Right lung (tissue), 2 donors: ENCODE measurements at regions not wholly inside any gene's neighbourhood (a gene's known extent, or its start where the extent isn't known, plus 50 kb on each side); places are given as distances from the start of the nearest gene placed in this dataset.

Experiments used
- DNase-seq, 2 donors: peaks; one replicate each; pipeline ENCODE4 v3.0.0-alpha.2; 2013

DNA sequence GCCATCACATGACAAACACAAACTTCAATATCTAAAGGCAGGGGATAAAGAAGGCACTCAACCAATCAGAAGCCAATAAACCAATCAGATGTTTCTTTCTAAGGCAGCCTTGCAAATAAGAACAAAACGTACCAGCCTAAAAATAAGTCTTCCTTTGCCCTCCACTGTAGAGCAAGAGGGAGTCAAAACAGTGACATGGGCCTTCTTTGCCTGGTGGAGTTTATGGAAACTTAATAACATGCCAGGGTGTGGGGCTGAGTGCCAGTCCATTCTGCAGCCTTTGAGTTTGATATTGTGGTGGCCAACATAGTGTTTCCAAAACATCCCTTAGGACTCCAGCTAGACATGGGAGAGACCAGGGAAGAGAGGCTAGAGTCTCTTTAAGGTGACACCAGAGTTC is 126.1 kb upstream of the NECTIN1 start:
- DNase-seq, result no peak

DNA sequence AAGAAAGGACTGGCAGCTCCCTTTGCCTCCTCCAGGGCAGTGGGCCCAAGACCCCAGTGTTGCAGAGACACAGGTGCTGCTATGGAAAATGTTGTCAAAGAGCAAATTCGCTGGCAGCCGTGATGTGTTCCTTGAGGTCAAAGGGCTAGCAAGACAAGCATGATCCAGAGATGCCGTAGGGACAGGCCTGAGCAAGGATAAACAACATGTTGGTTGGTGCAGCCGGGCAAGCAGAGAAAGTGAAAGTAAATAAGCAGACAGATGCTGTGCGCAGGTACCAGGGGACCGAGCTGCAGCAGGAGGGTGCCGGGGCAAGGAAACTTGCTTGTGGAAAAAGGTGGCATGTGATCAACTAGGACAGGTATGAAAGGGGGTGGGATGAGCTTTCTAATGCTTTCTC is 125.5 kb upstream of the NECTIN1 start:
- DNase-seq, result no peak

DNA sequence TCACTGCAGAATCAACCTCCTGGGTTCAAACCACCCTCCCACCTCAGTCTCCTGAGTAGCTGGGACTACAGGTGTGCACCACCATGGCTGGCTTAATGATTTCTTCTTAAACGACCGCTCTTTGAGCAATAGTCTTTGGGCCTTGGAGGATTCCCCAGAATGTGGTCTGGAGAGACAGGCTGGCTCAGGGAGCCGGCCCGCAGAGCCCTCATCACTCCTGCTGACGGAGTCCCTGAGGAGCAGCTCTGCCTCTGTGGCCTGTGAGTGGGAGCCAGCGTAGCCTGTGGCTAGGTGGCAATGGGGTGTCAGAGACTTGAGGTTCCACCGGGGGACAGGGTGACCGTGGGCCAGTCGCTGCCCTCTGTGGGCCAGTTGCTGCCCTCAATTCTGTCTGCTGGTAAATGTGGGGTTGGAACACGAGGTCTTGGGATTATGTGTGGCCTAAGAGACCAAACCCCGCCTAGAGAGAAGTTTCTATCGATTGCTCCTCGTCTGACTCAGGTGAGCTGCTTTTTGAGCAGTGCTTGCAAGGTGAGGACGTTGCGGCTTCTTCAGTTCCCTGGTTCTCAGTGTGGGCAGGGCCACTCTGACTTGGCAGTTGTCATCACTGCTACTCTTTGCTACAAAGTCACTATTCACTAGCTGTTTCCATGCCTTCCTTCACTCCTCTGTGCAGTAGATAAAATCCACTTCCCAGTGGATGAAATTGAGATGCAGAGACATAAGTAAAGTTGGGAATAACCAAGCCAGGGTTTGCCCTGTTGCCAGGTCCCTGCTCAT is 124.8 kb upstream of the NECTIN1 start:
- no peak for DNase-seq

DNA sequence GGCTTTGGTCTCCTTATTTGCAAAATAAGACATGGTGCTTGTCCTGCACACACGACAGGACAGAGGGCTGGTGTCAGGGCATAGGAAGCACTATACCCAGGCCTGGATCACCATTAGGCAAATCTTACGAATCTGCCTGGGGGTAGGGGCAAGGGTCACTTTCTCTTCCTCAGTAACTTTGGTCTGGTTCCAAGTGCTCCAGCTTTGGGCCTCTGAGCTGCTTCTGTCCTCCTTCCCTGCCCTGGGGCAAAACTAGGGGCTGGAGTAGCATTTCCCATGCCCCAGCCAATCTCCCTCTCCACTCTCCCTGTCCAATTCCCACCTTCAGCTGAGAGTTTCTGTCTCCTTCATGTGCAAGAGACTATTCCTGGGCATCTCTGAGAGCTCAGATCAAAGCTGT is 123.7 kb upstream of the NECTIN1 start:
- no peak for DNase-seq

DNA sequence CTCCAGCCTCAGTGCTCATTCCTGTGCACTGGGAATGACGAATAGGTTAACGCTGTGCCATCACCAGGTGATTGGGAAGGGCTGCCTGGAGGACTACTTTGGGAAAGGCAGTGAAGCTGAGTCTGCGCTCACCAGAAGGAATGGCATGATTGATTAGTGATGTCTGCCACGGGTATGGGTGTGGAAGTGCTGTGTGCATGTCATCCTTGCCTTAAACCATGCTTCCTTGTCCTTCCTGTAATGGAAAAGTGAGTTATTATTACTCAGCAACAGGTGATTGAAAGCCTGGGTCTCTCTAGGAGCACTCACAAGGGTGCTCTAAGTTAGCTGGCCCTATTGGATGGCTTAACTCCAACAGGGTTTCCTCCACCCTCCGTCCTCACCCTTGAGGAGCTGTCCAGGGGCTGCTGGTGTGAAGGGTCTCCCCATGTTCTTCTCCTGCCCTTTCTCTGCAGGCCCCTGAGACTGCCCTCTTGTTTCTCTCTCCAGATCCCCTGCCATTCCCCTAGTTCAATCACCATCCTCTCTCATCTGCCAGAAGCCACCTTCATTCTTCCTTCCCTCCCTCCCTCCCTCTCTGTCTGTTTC is 121.9 kb upstream of the NECTIN1 start:
- no peak for DNase-seq

DNA sequence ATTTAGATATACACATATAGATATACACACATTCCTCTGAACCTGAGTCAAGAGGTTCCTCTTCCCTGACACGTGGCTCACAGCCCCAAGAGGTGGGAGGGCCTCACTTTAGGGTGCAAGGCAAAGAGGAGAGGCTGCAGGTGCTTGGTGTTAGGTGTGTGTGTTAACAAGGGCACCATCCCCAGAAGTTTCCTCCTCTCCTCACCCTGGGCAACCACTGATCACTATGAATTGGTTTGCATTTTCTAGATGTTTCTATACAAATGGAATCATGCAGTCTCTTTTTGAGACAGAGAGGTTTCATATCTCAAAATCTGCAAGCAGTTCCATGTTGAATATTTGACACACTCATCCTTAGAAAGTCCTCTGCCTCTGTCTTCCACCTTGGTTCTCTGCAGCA is 120.9 kb upstream of the NECTIN1 start:
- DNase-seq, result no peak

DNA sequence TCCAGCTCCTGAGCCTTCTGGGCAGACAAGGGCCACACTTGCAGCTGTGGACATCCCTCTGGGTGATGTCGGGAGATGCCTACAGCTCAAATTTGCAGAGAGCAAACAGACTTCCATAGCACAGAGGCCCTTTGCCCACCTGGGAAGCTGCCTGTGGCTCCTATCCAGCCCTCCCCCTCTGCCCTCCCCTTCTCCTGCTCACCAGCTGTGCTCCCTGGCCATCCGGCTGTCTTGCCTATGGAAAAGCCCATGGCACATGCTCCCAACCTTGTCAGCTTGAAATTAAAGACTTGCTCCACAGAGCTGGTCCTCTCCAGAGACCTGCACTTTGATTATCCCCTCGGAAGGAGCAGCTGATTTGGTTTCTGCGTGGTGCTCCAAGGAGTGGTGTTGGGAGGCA is 118.9 kb upstream of the NECTIN1 start:
- DNase-seq, result no peak

DNA sequence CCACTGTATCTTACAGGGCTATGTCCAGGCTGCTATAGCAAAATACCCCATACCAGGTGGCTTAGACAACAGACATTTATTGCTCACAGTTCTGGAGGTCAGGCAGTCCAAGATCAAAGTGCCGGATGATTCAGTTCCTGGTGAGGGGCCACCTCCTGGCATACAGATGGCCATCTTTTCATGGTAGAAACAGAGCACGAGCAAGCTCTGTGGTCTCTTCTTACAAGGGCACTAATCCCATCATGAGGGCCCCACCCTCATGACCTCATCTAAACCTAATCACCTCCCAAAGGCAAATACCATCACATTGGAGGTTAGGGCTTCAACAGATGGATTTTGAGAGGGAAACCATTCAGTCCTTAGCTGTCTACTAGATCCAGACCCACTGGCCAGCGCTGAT is 117.4 kb upstream of the NECTIN1 start:
- no peak for DNase-seq

DNA sequence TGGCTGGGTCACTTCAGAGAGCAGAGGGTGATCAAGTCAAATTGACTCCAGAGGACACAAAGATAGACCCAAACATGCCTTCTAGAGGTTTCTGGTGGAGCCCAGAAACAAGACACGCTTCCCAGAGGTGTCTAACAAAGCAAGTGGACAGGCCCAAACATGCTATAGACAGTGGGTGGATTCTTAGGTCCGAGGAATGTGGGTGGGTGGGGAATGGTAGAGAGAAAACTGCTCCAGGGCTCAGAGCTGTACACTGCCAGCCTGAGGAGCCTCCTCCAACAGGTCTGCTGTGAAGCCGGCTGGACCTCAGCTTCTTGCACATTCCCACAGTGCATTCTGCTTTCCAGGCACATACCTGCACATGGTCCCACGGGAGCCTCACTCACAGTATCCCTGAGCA is 116.8 kb upstream of the NECTIN1 start:
- DNase-seq, result no peak

DNA sequence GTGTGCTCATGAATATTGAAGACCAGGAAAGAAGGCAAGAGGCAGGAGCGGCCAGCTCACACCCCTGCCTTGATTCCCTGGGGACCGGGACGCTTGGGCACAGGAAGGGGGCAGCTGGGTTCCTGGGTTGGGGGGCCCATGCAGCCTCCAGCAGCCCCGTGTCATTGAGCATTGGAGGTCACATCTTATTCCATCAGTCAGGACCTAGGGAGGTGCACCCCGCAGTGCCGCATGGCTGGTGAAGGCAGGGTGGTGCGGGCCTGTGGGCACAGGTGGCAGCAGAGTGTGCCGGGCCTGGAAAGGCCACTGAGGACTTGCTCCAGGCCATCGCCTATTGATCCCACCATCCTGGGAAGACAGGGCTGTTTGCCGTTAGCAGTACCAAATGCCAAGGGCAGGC is 116.3 kb upstream of the NECTIN1 start:
- no peak for DNase-seq

DNA sequence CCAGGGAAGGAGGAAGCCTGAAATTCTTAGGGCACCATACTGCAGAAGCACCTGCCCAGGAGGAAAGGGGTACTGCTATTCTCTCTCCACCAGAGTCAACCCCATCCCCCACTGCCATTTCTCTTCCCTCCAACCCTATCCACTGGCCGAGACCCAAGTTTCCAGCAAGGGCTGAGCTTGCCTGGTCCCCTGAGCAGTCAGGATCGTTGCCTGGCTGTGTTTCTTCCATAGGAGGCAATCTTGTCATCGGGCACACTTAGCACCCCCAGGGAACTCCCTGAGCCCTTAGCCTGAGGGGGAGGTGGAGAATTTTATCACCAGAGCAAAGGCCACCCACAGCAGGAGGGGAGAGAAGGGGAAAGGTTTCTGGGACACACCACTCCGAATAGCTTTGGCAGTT is 115.8 kb upstream of the NECTIN1 start:
- DNase-seq, result no peak

DNA sequence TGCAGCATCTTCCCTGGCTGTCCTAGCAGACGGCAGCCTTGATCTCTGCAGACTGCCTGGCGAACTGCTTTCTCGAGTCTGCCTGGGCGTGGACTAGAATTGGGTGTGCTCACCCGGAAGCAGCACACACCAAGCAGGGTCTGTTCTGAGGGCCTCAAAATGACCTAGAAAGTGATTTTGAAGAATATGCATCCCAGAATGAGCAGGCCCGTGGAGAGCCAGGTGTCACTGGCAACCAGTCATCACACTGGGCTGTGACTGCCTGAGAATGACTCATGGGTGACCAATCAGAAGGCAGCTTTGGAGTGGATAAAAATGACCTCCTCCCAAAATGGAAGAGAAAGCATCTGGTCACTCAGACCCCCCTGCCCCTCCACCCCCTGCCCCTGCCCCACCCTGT is 114.9 kb upstream of the NECTIN1 start:
- DNase-seq, result no peak

DNA sequence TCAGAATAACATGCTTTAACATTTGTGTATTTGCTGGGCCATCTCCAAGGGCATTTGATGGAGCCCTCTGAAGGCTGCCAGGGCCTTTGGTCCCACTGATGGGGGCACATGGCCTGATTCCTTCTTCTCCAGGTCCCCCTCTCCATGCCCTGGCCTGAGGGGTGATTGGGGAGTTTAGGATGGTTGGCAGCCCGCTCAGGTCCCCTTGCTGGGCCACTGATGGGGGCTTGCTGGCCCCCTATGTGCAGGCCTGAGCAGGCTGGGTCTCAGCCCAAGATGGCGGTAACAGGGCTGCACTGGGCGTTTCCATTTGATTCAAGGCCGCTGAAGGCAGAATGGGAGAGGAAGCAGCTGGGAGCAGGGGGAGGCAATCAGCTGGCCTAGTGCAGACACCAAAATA is 113.7 kb upstream of the NECTIN1 start:
- no peak for DNase-seq

DNA sequence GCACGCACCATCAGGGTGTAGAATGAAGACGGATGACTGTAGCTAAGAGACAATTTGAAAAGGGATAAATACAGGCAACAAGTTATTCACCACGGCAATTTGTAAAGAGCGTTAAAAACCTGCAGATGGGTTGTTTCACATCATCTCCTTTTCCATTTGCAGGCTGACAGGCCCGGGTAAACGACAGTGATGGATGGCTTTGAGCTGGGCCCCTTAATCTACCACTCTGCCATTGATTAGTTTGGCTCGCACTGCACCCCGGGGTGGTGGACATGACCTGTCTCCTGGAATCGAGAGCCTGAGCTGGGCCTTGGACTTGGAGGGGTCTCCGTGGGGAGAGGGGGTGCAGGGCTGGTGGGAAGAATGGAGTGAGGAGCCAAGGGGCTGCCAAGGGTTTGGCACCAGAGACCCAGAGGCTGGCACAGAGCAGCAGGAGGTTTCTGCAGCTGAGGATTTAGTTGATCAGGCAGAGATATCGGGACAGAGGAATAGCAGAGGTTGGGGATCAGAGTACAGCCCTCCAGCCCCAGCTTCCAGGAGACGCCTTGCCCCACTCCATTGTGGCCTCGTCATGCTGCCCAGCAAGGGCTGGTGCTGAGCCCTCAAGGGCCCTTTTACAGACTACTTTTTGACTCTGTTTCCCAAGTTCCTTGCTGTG is 110.6 kb upstream of the NECTIN1 start:
- DNase-seq, result no peak

DNA sequence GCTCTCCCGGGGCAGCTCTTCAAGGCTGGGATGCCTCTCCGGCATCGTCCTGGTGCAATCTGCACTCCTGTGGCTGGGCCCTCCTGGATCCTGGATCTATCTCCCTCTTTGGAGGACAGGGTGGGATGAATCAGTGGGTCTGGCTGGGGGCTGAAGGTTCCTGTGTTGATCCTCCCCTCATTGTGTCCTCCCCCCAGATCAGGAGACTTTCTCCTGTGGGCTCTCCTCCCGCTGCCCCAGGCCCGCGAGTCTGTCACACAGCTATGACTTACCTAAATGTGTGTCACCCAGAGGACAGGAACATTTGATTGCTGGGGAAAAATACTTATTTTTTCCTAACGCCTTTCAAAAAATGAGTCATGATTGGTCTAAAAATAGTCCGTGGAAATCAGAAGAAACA is 106.8 kb upstream of the NECTIN1 start:
- no peak for DNase-seq

DNA sequence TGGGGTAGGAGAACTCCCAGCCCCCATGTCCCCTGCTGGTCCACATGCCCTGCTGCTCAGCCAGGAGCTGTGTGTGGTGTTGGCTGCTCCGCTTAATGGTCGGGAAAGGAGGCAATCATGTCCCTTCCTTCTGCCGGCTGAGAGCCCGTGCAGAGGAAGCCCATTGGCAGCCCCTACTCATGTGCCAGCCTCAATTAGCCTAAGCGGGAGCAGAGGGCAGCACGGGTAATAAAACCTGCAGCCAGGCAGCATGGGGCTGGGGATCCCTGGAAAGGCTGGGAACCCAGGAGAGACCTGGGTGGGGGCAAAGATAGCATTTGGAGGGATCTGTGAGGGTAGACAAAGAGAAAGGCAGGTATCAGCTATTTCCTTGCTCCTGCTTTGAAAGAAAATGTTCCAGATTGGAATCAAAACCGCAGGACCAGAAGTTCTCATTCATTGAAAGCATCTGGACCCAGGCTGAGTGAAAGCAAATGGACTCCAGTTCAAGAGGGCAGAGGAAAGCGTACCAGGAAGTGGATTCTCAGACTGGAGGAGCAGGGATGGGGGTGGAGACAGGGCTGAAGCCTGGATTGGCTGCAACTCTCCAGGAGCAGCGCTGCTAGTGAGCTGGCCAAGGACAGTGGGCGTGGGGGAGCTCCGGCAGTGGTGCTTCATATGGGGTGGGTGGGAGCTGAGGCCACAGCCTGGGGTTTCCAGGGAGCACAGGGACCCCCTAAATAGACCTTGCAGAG is 103.4 kb upstream of the NECTIN1 start:
- peak; percentile 11 to 13 for DNase-seq

DNA sequence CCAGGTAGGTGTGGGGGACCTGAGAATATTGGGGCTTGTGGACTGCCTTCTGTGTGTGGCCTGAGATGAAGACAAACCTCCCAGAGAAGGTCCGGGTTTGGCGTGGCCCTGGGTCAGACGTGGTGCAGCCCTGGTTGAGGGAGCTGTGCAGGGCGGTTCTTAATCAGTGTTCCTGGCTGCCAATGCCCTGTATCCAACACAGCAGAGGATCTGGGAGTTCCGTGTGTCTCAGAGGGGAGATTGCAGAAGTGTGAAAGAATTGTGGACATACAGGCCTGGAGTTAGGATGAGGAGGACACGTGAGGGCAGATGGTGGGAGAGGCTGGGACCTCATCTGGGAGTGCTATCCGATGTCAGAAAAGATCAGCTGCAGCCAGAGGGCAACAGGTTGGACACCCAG is 102.0 kb upstream of the NECTIN1 start:
- no peak for DNase-seq

DNA sequence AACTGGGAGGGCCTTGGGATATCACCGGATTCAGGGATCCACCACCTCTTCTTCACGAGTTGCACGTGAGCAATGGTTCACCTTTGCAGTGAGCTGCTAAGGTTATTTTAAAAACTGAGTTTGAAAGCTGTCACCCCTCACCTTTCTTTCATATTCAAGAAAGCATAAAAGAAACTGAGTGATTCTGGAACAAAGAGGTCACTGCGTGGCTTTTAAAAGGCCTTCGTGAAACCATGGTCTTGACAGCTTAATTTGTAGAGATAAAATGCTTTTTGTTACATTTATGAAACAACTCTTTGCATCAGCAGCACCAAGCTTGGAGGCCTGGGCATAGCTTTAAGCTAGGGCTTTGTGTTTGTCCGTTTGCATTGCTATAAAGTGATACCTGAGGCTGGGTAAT is 101.4 kb upstream of the NECTIN1 start:
- DNase-seq, result no peak

DNA sequence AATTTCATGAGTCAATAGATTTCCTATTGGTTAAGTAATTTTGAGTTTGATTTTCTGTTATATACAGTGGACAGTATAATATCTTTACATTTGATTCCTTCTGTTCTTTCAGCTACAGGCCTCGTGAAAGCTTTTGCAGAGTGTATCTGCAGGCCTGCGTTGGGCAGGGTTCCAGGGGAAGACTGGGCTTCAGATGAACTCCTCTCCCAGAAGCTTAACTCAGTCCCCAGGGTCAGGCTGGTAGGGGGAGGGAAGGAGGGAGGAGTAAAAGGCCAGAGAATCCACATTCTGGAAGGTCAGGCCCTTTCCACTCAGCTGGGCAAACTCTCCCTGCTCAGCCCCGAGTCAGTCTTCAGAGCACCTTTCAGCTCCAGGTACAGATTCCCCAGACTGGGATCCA is 100.4 kb upstream of the NECTIN1 start:
- no peak for DNase-seq

DNA sequence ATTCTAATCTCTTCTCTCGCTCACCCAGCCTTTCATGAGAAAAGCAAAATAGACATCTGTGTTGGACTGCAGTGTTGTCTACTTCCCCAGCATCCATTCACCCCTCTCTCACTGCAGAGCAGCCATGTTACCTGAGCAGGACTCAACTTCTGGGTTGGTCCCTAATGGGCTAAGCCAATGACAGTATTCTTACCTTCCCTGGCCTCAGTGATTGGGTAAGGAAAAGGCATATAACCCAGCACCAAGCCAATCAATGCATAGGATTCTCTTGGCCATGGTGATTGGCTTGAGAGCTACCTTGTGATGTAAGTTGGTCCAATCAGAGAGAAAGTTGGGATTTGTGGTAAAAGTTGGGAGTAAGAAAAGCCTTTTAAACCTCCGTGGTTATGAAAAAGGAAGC is 99.8 kb upstream of the NECTIN1 start:
- DNase-seq, result no peak

DNA sequence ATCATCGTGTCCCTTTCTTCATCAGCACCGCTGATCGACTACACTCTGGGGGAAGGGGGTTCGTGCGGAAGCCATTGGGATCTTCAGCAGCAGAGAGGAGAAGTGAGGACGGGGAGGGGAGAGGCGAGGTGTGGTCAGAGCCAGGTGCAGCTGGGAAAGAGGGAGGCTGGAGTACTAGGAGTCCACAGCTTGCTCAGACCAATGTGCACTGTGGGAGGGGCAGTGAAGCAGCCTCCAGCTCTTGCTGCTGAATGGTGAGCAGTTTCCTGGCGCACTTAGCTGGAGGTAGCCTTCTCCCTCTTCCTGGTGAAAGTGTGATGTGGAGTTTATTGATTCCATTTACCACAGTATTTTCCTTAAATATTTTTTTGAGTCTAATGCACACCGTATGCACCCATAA is 99.0 kb upstream of the NECTIN1 start:
- no peak for DNase-seq

DNA sequence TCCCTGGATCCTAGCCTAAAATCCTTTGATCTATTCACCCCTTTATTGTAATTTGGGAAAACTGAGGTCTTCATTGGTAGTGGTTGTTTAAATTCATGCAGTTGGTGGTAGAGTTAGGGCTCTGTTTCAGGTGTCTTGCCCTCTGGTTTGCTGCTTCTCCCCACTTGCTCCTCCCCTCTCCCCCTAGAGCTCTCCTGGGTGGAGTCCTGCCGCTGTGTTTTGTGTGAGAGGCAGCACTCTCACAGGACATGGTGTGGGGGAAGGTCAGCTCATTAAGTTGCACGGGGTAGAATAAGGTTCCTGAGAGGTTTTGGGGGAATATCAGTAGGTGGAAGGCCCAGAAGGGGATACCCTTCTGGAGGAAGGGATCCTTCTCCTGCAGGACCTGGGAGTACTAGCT is 98.1 kb upstream of the NECTIN1 start:
- DNase-seq, result no peak

DNA sequence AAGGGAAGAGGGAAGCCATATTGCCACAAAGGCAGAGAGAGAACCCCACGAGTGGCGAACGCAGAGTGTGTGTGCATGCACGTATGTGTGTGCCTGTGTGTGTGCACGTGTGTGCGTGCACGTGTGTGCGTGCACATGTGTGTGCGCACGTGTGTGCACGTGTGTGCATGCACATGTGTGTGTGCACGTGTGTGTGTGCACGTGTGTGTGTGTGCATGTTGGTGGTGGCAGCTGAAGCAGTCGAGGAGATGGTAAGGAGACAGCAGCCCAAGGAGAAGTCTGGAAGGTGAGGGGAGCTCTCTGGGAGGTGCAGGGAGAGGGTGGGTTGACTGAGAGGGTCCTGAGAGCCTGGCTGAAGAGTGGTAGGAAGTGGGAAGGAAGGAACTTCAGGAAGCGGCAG is 94.1 kb upstream of the NECTIN1 start:
- no peak for DNase-seq
